ENCODE measurements at regions not wholly inside any gene's neighbourhood (a gene's known extent, or its start where the extent isn't known, plus 50 kb on each side); places are given as distances from the start of the nearest gene placed in this dataset.

DNA sequence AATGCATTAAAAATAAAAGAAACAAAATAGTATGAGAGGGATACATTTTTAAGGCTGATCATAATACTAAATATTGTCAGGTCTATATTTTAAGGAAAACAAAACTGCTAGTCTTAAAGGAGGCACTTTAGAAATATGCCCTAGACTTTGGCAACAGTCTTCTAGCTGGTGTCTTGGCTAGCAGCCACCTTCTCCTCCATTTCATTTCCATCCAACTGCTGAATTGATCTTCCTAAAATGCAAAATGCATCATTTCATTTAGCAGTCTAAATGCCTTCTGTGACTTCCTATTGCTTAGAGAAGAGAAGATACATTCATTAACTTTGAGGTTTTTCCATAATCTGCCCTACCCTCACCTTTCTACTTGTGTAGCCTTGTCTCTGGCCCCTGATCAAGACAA, 1404.1 kb downstream of the CDH11 start:
- Histone ChIP-seq H3K9ac (ENCODE audit: low read length in 2 of 2) (no peak overlapping the region), H3K4me1 (ENCODE audit: control insufficient read depth, insufficient read depth, low read length) (no peaks in the 10 kb centered on the region), H3K4me3 (ENCODE audit: low read length in 2 of 2) (no peak overlapping the region), H3K27me3 (ENCODE audit: control insufficient read depth in 1 of 2, insufficient read depth in 2 of 2, low read length in 2 of 2) (no peaks in the 10 kb centered on the region), H3K27ac (ENCODE audit: low read length) (no peak overlapping the region), H3K36me3 (ENCODE audit: control insufficient read depth in 2 of 2, insufficient read depth in 2 of 2, low read length in 2 of 2) (no peaks in the 10 kb centered on the region), H3K9me3 (ENCODE audit: control insufficient read depth in 2 of 2, low read length in 2 of 2) (no peaks in the 10 kb centered on the region)

DNA sequence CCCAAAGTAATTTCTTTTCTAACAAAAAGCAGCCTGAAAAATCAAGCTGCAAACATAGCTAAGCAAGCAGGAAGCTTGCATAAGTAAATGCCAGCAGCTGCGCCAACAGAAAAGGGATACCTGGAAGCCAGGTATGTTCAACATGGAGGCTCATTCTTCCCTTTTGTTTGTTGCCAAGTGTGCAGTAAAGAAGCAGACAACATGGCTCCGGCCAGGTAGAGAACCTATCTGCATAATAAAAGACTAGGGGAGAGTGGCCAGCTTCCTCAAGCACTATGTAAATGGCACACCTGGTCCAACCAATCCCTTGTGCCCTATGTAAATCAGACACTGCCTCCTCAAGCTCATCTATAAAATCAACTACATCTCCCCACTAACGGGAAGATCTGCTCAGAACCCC, 1407.0 kb downstream of the CDH11 start:
- Histone ChIP-seq H3K9me3 (ENCODE audit: control insufficient read depth in 2 of 2, low read length in 2 of 2) (no peaks in the 10 kb centered on the region), H3K36me3 (ENCODE audit: control insufficient read depth in 2 of 2, insufficient read depth in 2 of 2, low read length in 2 of 2) (no peaks in the 10 kb centered on the region)

DNA sequence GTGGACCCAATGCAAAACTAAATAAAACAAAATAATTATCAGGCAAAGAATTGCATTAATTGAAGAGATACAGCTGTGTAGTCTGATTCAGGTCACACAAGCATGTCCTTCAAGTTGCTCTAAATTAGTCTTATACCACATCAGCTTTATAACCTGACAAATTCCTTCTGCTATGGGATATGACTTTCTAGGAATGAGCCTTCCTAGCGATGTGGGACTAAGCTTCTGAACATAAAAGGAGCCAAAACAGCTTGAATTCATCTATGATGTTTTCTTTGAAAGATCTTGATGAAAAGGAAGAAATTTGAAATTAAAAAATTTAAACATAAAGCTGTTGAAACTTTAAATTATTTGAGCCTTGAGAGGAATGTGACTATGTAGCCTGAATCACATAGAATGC, 1409.1 kb downstream of the CDH11 start:
- no peak overlapping the region for H3K4me3 ChIP-seq (ENCODE audit: low read length in 2 of 2)
- no peaks in the 10 kb centered on the region for H3K36me3 ChIP-seq (ENCODE audit: control insufficient read depth in 2 of 2, insufficient read depth in 2 of 2, low read length in 2 of 2)
- H3K4me1 ChIP-seq (ENCODE audit: control insufficient read depth, insufficient read depth, low read length), result no peaks in the 10 kb centered on the region

More for the DNA sequence above, 1407.0 kb downstream of the CDH11 start:
- Histone ChIP-seq H3K27me3 (ENCODE audit: control insufficient read depth in 1 of 2, insufficient read depth in 2 of 2, low read length in 2 of 2) (no peaks in the 10 kb centered on the region), H3K4me1 (ENCODE audit: control insufficient read depth, insufficient read depth, low read length) (no peaks in the 10 kb centered on the region), H3K27ac (ENCODE audit: low read length) (no peak overlapping the region), H3K9ac (ENCODE audit: low read length in 2 of 2) (no peak overlapping the region), H3K4me3 (ENCODE audit: low read length in 2 of 2) (no peak overlapping the region)

DNA sequence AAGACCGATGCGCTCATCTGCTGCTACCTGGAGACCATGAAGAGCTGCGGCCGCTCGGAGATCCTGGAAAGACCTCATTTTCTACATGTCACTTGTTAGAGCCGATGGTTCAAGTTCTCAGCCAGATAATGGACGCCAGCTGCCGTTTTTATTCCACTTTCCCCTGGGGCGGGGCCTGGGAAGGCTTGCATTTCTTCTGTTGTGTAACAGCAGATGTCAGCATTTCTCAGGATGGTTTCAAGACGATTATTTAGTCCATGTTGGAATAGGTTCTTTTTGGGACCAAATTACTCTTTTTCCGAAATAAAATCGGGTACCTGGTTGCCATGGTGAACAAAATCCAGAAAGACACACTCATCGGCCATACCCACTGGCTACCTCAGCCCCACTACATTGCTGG, 1418.3 kb downstream of the CDH11 start:
- H3K9me3 ChIP-seq (ENCODE audit: control insufficient read depth in 2 of 2, low read length in 2 of 2), result no peaks in the 10 kb centered on the region
- no peaks in the 10 kb centered on the region for H3K36me3 ChIP-seq (ENCODE audit: control insufficient read depth in 2 of 2, insufficient read depth in 2 of 2, low read length in 2 of 2)
- no peak overlapping the region for H3K27ac ChIP-seq (ENCODE audit: low read length)
- no peak overlapping the region for H3K9ac ChIP-seq (ENCODE audit: low read length in 2 of 2)
- no peaks in the 10 kb centered on the region for H3K4me1 ChIP-seq (ENCODE audit: control insufficient read depth, insufficient read depth, low read length)
- H3K27me3 ChIP-seq (ENCODE audit: control insufficient read depth in 1 of 2, insufficient read depth in 2 of 2, low read length in 2 of 2), result no peaks in the 10 kb centered on the region
- no peak overlapping the region for H3K4me3 ChIP-seq (ENCODE audit: low read length in 2 of 2)

More for the DNA sequence above, 1409.1 kb downstream of the CDH11 start:
- Histone ChIP-seq H3K27ac (ENCODE audit: low read length) (no peak overlapping the region), H3K9ac (ENCODE audit: low read length in 2 of 2) (no peak overlapping the region), H3K9me3 (ENCODE audit: control insufficient read depth in 2 of 2, low read length in 2 of 2) (no peaks in the 10 kb centered on the region), H3K27me3 (ENCODE audit: control insufficient read depth in 1 of 2, insufficient read depth in 2 of 2, low read length in 2 of 2) (no peaks in the 10 kb centered on the region)

DNA sequence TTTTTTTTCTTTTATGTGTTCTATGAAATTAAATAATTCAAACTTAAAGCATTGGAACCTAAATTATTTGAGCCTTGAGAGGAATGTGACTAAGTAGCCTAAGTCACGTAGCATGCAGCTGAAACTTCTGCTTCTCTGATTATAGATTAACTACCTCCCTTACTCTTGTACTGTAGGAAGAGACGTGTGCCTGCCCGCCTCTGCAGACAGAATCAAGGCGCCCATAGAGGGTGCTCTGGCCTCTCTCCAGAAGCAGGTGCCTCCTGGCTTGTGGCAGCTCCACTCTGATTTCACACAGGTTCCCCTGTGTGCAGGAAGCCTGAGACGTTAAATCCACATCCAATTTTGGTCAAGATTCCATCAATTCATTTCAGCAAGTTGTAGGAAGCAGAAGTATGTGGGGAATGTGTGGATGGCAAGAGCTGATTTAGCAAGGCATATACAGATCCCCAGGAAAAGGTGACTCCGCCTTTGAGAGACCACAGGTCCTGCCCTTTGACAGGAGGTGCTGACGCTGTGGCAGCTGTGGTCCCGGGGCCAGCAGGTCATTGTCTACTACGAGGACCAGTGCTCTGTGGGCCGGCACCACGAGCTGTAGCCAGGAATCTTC, 1418.8 kb downstream of the CDH11 start:
- Histone ChIP-seq H3K9me3 (ENCODE audit: control insufficient read depth in 2 of 2, low read length in 2 of 2) (no peaks in the 10 kb centered on the region), H3K4me1 (ENCODE audit: control insufficient read depth, insufficient read depth, low read length) (no peaks in the 10 kb centered on the region), H3K4me3 (ENCODE audit: low read length in 2 of 2) (no peak overlapping the region), H3K27me3 (ENCODE audit: control insufficient read depth in 1 of 2, insufficient read depth in 2 of 2, low read length in 2 of 2) (no peaks in the 10 kb centered on the region), H3K36me3 (ENCODE audit: control insufficient read depth in 2 of 2, insufficient read depth in 2 of 2, low read length in 2 of 2) (no peaks in the 10 kb centered on the region), H3K9ac (ENCODE audit: low read length in 2 of 2) (no peak overlapping the region), H3K27ac (ENCODE audit: low read length) (no peak overlapping the region)

DNA sequence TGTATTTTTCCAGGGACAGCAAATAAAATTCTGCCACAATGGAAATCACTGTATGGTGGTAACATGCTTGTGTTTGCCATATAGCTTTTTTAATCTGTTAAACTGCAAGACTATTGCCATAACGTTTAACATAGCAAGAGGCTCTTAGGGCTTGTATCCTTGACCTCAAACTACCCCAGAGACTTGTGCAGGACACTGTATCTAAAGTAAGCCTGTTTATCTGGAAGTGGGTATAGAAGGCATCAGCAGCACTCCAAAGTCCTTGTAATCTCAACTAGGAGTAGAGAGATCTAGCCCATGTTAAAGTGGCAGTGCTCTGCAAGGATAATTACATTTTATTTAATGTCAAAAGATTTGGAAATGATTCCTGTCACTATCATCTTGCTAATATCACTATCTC, 1424.1 kb downstream of the CDH11 start:
- Histone ChIP-seq H3K27me3 (ENCODE audit: control insufficient read depth in 1 of 2, insufficient read depth in 2 of 2, low read length in 2 of 2) (no peaks in the 10 kb centered on the region), H3K9ac (ENCODE audit: low read length in 2 of 2) (no peak overlapping the region), H3K9me3 (ENCODE audit: control insufficient read depth in 2 of 2, low read length in 2 of 2) (no peaks in the 10 kb centered on the region), H3K27ac (ENCODE audit: low read length) (no peak overlapping the region), H3K36me3 (ENCODE audit: control insufficient read depth in 2 of 2, insufficient read depth in 2 of 2, low read length in 2 of 2) (no peaks in the 10 kb centered on the region), H3K4me3 (ENCODE audit: low read length in 2 of 2) (no peak overlapping the region), H3K4me1 (ENCODE audit: control insufficient read depth, insufficient read depth, low read length) (no peaks in the 10 kb centered on the region)

DNA sequence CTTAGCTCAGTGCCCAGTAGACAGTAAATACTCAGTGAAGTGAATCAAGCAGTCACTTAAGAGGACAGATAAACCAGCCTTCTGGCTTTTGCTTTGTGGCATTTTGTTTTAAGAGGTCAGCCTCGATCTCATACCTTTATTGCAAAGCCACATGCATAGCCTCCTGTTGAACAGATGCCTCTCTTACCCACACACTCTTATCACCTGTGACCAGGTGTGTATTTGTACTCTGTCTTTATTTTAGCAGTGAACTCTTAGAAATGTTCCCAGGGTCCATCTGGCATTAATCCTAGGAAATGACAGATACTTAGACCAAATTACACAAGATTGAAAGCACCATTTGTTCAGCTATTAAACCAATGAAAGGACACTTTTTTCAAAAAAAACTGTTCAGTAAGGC, 1426.5 kb downstream of the CDH11 start:
- Histone ChIP-seq H3K4me1 (ENCODE audit: control insufficient read depth, insufficient read depth, low read length) (no peaks in the 10 kb centered on the region), H3K9ac (ENCODE audit: low read length in 2 of 2) (no peak overlapping the region), H3K36me3 (ENCODE audit: control insufficient read depth in 2 of 2, insufficient read depth in 2 of 2, low read length in 2 of 2) (no peaks in the 10 kb centered on the region), H3K27me3 (ENCODE audit: control insufficient read depth in 1 of 2, insufficient read depth in 2 of 2, low read length in 2 of 2) (no peaks in the 10 kb centered on the region), H3K27ac (ENCODE audit: low read length) (no peak overlapping the region), H3K9me3 (ENCODE audit: control insufficient read depth in 2 of 2, low read length in 2 of 2) (no peaks in the 10 kb centered on the region), H3K4me3 (ENCODE audit: low read length in 2 of 2) (no peak overlapping the region)

DNA sequence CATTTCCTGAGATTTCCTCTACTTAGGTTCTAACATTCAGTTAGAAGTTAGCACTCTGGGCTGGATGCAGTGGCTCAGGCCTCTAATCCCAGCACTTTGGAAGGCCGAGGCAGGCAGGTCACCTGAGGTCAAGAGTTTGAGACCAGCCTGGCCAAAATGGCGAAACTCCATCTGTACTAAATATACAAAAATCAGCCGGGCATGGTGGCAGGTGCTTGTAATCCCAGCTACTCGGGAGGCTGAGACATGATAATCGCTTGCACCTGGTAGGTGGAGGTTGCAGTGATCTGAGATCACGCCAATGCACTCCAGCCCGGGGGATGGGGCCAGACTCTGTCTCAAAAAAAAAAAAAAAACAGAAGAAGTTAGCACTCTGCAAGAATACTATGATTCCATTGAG, 1430.9 kb downstream of the CDH11 start:
- H3K9me3 ChIP-seq (ENCODE audit: control insufficient read depth in 2 of 2, low read length in 2 of 2), result no peaks in the 10 kb centered on the region
- no peak overlapping the region for H3K9ac ChIP-seq (ENCODE audit: low read length in 2 of 2)
- H3K27ac ChIP-seq (ENCODE audit: low read length), result no peak overlapping the region
- no peak overlapping the region for H3K4me3 ChIP-seq (ENCODE audit: low read length in 2 of 2)
- no peaks in the 10 kb centered on the region for H3K27me3 ChIP-seq (ENCODE audit: control insufficient read depth in 1 of 2, insufficient read depth in 2 of 2, low read length in 2 of 2)
- H3K4me1 ChIP-seq (ENCODE audit: control insufficient read depth, insufficient read depth, low read length), result no peaks in the 10 kb centered on the region
- H3K36me3 ChIP-seq (ENCODE audit: control insufficient read depth in 2 of 2, insufficient read depth in 2 of 2, low read length in 2 of 2), result no peaks in the 10 kb centered on the region

DNA sequence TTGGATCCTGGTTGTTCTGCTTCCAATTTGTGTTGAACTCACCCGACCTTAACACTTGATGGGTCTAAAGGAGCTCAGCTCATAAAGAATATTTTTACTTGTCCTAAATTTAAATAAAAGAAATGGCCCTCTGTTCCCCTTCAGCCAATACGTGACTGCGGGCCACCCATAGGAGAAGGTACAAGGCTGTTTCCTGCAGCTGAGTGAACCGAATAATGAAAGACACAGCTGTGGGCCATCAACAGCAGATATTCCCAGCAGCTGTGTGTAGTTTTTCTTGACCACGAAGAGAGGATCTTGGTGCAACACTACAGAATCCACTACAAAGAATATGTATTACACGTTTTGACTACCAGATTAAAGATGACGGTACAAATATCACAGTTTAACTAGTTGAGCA, 1431.6 kb downstream of the CDH11 start:
- Histone ChIP-seq H3K27ac (ENCODE audit: low read length) (no peak overlapping the region), H3K4me1 (ENCODE audit: control insufficient read depth, insufficient read depth, low read length) (no peaks in the 10 kb centered on the region), H3K36me3 (ENCODE audit: control insufficient read depth in 2 of 2, insufficient read depth in 2 of 2, low read length in 2 of 2) (no peaks in the 10 kb centered on the region), H3K27me3 (ENCODE audit: control insufficient read depth in 1 of 2, insufficient read depth in 2 of 2, low read length in 2 of 2) (no peaks in the 10 kb centered on the region), H3K9ac (ENCODE audit: low read length in 2 of 2) (no peak overlapping the region), H3K4me3 (ENCODE audit: low read length in 2 of 2) (no peak overlapping the region), H3K9me3 (ENCODE audit: control insufficient read depth in 2 of 2, low read length in 2 of 2) (no peaks in the 10 kb centered on the region)

DNA sequence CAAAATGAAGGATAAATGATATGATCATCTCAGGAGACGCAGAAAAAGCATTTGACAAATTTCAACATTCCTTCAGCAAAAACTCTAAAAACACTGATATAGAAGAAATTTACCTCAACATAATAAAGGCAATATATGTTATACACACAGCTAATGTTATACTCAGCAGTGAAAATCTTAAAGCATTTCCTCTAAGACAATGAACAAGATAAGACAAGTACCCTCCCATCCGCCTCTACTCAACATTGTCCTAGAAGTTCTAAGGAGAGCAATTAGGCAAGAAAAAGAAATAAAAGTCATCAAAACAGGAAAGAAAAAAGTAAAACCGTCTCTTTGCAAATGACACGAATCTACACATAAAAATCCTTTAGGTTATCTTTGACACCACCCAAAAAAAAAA, 1432.8 kb downstream of the CDH11 start:
- H3K4me3 ChIP-seq (ENCODE audit: low read length in 2 of 2), result no peak overlapping the region
- no peak overlapping the region for H3K9ac ChIP-seq (ENCODE audit: low read length in 2 of 2)
- H3K27me3 ChIP-seq (ENCODE audit: control insufficient read depth in 1 of 2, insufficient read depth in 2 of 2, low read length in 2 of 2), result no peaks in the 10 kb centered on the region
- no peak overlapping the region for H3K27ac ChIP-seq (ENCODE audit: low read length)
- H3K36me3 ChIP-seq (ENCODE audit: control insufficient read depth in 2 of 2, insufficient read depth in 2 of 2, low read length in 2 of 2), result no peaks in the 10 kb centered on the region
- no peaks in the 10 kb centered on the region for H3K9me3 ChIP-seq (ENCODE audit: control insufficient read depth in 2 of 2, low read length in 2 of 2)
- H3K4me1 ChIP-seq (ENCODE audit: control insufficient read depth, insufficient read depth, low read length), result no peaks in the 10 kb centered on the region

DNA sequence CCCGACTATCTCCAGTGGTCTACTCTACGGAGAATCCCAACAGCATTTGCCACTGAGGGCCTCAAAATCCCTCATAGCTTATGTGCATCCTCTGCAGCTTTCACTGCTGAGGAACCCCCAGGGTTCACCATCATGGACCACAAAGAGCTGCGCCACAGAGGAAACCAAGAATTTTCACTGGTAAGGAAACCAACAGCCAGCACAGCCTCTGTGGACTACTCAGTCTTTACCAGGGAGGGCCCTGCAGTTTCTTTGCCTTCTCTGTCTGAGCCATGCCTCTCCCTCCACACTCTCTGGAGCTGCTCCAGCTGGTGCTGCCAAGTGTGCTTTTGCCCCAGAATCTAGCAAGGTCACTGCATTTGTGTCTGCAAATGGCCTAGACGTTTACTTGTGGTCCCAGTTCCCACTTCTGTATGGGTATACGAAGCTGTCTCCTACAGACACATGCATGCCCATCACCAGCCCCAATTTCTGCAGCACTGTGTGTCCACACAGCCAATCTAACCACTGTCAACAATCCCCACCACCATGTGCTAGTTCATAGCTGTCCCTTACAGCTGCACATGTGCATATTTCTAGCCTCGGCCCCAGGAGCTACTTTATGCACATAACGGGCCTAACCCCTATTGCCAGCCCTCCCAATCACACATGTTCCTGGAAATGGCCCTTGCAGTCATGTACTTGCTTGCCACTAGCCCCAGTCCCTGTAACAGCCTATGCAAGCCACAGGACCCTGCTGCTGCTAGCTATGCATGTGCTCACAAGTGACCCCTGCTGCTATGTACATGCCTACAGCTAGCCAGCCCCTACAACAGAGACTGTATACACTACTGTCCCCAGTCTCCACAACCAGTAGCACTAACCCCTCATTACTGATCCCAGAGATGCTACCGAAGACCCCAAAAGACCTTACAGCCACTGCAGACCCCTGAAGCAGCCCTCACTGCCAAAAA, 1437.4 kb downstream of the CDH11 start:
- Histone ChIP-seq H3K27ac (ENCODE audit: low read length) (no peak overlapping the region), H3K4me1 (ENCODE audit: control insufficient read depth, insufficient read depth, low read length) (no peaks in the 10 kb centered on the region), H3K9me3 (ENCODE audit: control insufficient read depth in 2 of 2, low read length in 2 of 2) (no peaks in the 10 kb centered on the region), H3K36me3 (ENCODE audit: control insufficient read depth in 2 of 2, insufficient read depth in 2 of 2, low read length in 2 of 2) (no peaks in the 10 kb centered on the region), H3K9ac (ENCODE audit: low read length in 2 of 2) (no peak overlapping the region), H3K27me3 (ENCODE audit: control insufficient read depth in 1 of 2, insufficient read depth in 2 of 2, low read length in 2 of 2) (no peaks in the 10 kb centered on the region), H3K4me3 (ENCODE audit: low read length in 2 of 2) (no peak overlapping the region)

All from stomach smooth muscle (tissue), 2 donors.